Mesendoderm (in vitro differentiated cells): ENCODE measurements at regions not wholly inside any gene's neighbourhood (a gene's known extent, or its start where the extent isn't known, plus 50 kb on each side); places are given as distances from the start of the nearest gene placed in this dataset.

Source experiments
- DNase-seq: peaks from one replicate; pipeline ENCODE4 v3.0.0; 2013
- H2AK5ac ChIP-seq: 2 replicates; pipeline ENCODE4 v1.6.1; 2013; ENCODE audit warnings: low read length, inconsistent platforms
- H2BK120ac ChIP-seq: 2 replicates; pipeline ENCODE4 v1.6.1; 2013; ENCODE audit warnings: low read depth, mild to moderate bottlenecking, low read length, moderate library complexity, mixed read lengths
- H2BK15ac ChIP-seq: replicated peaks from 2 replicates; pipeline ENCODE4 v1.6.1; 2013; ENCODE audit warnings: low read depth, mild to moderate bottlenecking, moderate library complexity
- H2BK5ac ChIP-seq: 2 replicates; pipeline ENCODE4 v1.6.1; 2013; ENCODE audit warnings: low read length, inconsistent platforms
- H3K18ac ChIP-seq: 2 replicates; pipeline ENCODE4 v1.6.1; 2013; ENCODE audit warnings: mild to moderate bottlenecking, low read length, mixed read lengths
- H3K23ac ChIP-seq: one replicate; pipeline ENCODE4 v1.6.1; 2013; ENCODE audit warnings: low read length
- H3K27ac ChIP-seq: 2 replicates; pipeline ENCODE4 v1.5.1; 2013; ENCODE audit warnings: low read depth, mild to moderate bottlenecking, inconsistent platforms, low read length, moderate library complexity
- H3K27me3 ChIP-seq: 2 replicates; pipeline ENCODE4 v1.6.1; 2013; ENCODE audit warnings: low read length, control low read depth, mild to moderate bottlenecking, inconsistent platforms; ENCODE audit not compliant: insufficient read depth, poor library complexity
- H3K36me3 ChIP-seq: 2 replicates; pipeline ENCODE4 v1.6.1; 2013; ENCODE audit warnings: low read length, inconsistent platforms; ENCODE audit not compliant: control insufficient read depth, insufficient read depth
- H3K4ac ChIP-seq: one replicate; pipeline ENCODE4 v1.6.1; 2013; ENCODE audit warnings: low read depth, mild to moderate bottlenecking, low read length, moderate library complexity
- H3K4me1 ChIP-seq: 2 replicates; pipeline ENCODE4 v1.6.1; 2013; ENCODE audit warnings: low read depth, low read length, inconsistent platforms; ENCODE audit not compliant: control insufficient read depth
- H3K4me2 ChIP-seq: 2 replicates; pipeline ENCODE4 v1.6.1; 2013; ENCODE audit warnings: low read length
- H3K4me3 ChIP-seq: 2 replicates; pipeline ENCODE4 v1.5.1; 2013; ENCODE audit warnings: mild to moderate bottlenecking, low read length
- H3K56ac ChIP-seq: one replicate; pipeline ENCODE4 v1.6.1; 2013; ENCODE audit warnings: low read length
- H3K79me1 ChIP-seq: 2 replicates; pipeline ENCODE4 v1.6.1; 2013; ENCODE audit warnings: low read length, inconsistent platforms
- H3K79me2 ChIP-seq: 2 replicates; pipeline ENCODE4 v1.6.1; 2013; ENCODE audit warnings: mild to moderate bottlenecking, low read length; ENCODE audit not compliant: control insufficient read depth, insufficient read depth
- H3K9ac ChIP-seq: 2 replicates; pipeline ENCODE4 v1.6.1; 2013; ENCODE audit warnings: low read length, inconsistent platforms
- H4K5ac ChIP-seq: one replicate; pipeline ENCODE4 v1.6.1; 2013; ENCODE audit warnings: low read length
- H4K8ac ChIP-seq: one replicate; pipeline ENCODE4 v1.6.1; 2013; ENCODE audit warnings: low read depth, mild to moderate bottlenecking, control low read depth, low read length, moderate library complexity
- WGBS: extraction: QIAGEN DNeasy Blood & Tissue Kit; methylation state at CpG from one replicate; pipeline ENCODE4 v1.1.7; 2013; ENCODE audit warnings: low lambda C conversion rate, missing lambda C conversion rate; ENCODE audit not compliant: insufficient coverage; ENCODE audit errors: extremely low coverage; 5-methylcytosine and 5-hydroxymethylcytosine counted together

DNA sequence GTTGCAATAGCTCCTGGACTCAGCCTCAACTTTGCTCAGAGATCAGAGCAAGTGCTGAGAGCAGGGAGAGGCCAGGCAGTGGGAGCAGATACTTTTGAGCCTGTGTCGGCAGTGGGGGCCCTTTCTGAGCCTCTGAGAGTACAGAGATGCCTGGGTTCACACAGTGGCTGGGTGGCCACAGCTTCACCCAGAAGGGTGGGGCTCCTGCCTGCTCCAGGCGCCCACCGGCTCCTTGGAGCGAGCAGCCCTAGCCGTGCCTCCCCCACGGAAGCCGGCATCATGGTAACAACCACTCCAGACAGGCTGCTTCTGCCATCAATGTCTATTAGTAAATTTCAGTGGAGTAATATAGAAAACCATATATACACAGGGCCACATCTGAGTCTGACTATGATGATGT lies 619.2 kb upstream of the SETBP1 start:
- Histone ChIP-seq H3K27me3 (no peaks in the 10 kb centered on the region), H3K4me1 (no peaks in the 10 kb centered on the region), H3K36me3 (no peaks in the 10 kb centered on the region), H2BK15ac (no peak overlapping the region), H3K23ac (no peak overlapping the region), H3K4me2 (no peak overlapping the region), H3K18ac (no peak overlapping the region), H3K79me1 (no peaks in the 10 kb centered on the region), H2BK5ac (no peak overlapping the region), H3K56ac (no peak overlapping the region), H3K4ac (no peak overlapping the region), H2AK5ac (no peak overlapping the region), H3K79me2 (no peaks in the 10 kb centered on the region), H3K9ac (no peak overlapping the region), H3K27ac (no peak overlapping the region), H2BK120ac (no peak overlapping the region), H3K4me3 (no peak overlapping the region), H4K8ac (no peak overlapping the region), H4K5ac (no peak overlapping the region)
- no peak for DNase-seq
- no CpG with 5 or more reads among the region's 7 CpGs for WGBS

DNA sequence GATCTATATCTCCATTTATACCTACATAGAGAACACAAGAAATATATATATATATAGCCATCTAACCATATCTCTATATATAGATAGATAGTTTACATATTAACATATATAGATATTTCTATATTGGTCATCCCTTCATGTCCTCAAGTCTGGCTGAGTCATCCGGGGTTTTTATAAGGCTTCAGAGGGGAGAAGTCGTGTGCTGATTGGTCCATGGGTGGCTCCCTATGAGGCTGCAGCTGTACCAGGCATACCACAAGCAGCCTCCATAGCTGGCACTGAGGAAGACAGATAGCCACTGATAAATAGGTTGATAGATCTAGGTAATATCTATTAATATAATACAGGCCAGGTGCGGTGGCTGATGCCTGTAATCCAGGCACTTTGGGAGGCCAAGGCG lies 618.3 kb upstream of the SETBP1 start:
- Histone ChIP-seq H3K79me2 (no peaks in the 10 kb centered on the region), H3K36me3 (no peaks in the 10 kb centered on the region), H3K4me3 (no peak overlapping the region), H2BK5ac (no peak overlapping the region), H3K27ac (no peak overlapping the region), H4K5ac (no peak overlapping the region), H3K4me2 (no peak overlapping the region), H3K56ac (no peak overlapping the region), H3K79me1 (no peaks in the 10 kb centered on the region), H2BK15ac (no peak overlapping the region), H2AK5ac (no peak overlapping the region), H3K4ac (no peak overlapping the region), H4K8ac (no peak overlapping the region), H3K23ac (no peak overlapping the region), H3K18ac (no peak overlapping the region), H3K4me1 (no peaks in the 10 kb centered on the region), H3K27me3 (no peaks in the 10 kb centered on the region), H3K9ac (no peak overlapping the region), H2BK120ac (no peak overlapping the region)
- no CpG with 5 or more reads among the region's 4 CpGs for WGBS
- no peak for DNase-seq

DNA sequence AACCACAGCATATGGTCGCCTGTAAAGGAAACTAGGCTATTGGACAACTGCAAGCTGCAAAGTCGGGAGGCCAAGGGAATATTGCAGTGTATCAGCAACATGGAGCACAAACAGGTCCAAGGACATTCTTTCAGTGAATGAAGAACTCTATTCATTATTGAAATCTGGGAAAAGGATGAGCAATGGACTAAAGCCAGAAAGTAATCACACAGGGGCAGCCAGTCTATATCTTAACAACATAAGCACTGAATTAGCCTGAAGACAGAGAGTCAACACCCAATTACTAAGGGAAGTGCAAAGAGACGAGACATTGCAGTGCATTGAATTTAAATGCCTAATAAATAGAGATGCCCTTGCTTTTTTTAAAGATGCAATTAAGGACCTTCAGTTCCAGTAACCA lies 615.5 kb upstream of the SETBP1 start:
- WGBS = no CpG with 5 or more reads among the region's 3 CpGs
- Histone ChIP-seq H3K36me3 (no peaks in the 10 kb centered on the region), H3K4me2 (no peak overlapping the region), H3K18ac (no peak overlapping the region), H3K4me3 (no peak overlapping the region), H3K4ac (no peak overlapping the region), H3K27ac (no peak overlapping the region), H2AK5ac (no peak overlapping the region), H2BK5ac (no peak overlapping the region), H4K5ac (no peak overlapping the region), H2BK120ac (no peak overlapping the region), H4K8ac (no peak overlapping the region), H3K79me1 (no peaks in the 10 kb centered on the region), H3K79me2 (no peaks in the 10 kb centered on the region), H2BK15ac (no peak overlapping the region), H3K4me1 (no peaks in the 10 kb centered on the region), H3K56ac (no peak overlapping the region), H3K27me3 (no peaks in the 10 kb centered on the region), H3K9ac (no peak overlapping the region), H3K23ac (no peak overlapping the region)
- no peak for DNase-seq

DNA sequence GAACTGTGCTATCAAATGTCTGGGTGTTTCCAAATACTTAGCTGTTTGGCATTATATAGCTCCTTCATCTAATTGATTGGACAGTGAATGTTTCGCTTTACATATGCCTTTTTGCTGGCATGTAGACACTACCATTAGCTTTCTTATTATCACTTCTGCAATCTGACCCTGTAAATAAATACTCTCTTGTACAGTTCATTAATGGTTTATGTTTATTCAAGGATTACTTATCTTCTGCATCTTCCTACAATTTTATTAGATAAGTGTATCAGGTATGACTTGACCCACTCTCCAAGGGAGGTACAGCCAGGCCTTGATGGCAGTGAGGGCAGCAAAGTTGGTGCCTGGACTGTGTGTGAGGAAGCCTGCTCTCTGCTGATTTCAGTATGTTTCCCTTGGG lies 614.1 kb upstream of the SETBP1 start:
- H2BK120ac ChIP-seq = no peak overlapping the region
- DNase-seq = no peak
- H3K79me2 ChIP-seq = no peaks in the 10 kb centered on the region
- no peak overlapping the region for H2BK5ac ChIP-seq
- no peaks in the 10 kb centered on the region for H3K36me3 ChIP-seq
- no peak overlapping the region for H3K18ac ChIP-seq
- H3K23ac ChIP-seq = no peak overlapping the region
- no peak overlapping the region for H4K5ac ChIP-seq
- H3K4ac ChIP-seq = no peak overlapping the region
- no peak overlapping the region for H3K56ac ChIP-seq
- H3K9ac ChIP-seq = no peak overlapping the region
- no peak overlapping the region for H3K27ac ChIP-seq
- no peaks in the 10 kb centered on the region for H3K79me1 ChIP-seq
- no peak overlapping the region for H3K4me2 ChIP-seq
- H3K4me1 ChIP-seq = no peaks in the 10 kb centered on the region
- H4K8ac ChIP-seq = no peak overlapping the region
- no peak overlapping the region for H2BK15ac ChIP-seq
- no CpG with 5 or more reads among the region's 1 CpG for WGBS
- no peaks in the 10 kb centered on the region for H3K27me3 ChIP-seq
- no peak overlapping the region for H3K4me3 ChIP-seq
- no peak overlapping the region for H2AK5ac ChIP-seq

DNA sequence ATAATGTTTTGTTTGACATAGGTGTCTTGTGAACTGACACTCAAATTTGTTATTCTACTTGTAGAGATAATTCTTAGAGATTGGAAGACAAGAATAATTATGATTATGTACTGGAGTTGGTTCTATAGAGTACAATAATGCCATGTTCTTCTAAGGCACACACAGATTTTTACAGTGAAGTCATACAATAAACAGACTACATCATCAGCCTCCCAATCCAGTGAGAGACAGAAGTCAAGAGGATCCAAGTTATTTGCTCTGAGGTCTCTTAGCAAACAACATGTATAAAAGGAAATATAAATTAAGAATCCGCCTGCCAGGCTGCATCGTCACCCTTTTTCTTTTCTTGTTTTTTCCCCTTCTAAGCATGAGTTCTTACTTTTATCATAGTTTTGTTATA lies 613.5 kb upstream of the SETBP1 start:
- whole genome bisulfite sequencing = no CpG with 5 or more reads among the region's 2 CpGs
- no peak for DNase-seq
- Histone ChIP-seq H4K8ac (no peak overlapping the region), H3K4ac (no peak overlapping the region), H4K5ac (no peak overlapping the region), H3K27me3 (no peaks in the 10 kb centered on the region), H3K79me1 (no peaks in the 10 kb centered on the region), H3K79me2 (no peaks in the 10 kb centered on the region), H3K9ac (no peak overlapping the region), H2BK15ac (no peak overlapping the region), H3K4me1 (no peaks in the 10 kb centered on the region), H2BK5ac (no peak overlapping the region), H3K56ac (no peak overlapping the region), H3K18ac (no peak overlapping the region), H3K4me2 (no peak overlapping the region), H2AK5ac (no peak overlapping the region), H3K23ac (no peak overlapping the region), H2BK120ac (no peak overlapping the region), H3K36me3 (no peaks in the 10 kb centered on the region), H3K27ac (no peak overlapping the region), H3K4me3 (no peak overlapping the region)

DNA sequence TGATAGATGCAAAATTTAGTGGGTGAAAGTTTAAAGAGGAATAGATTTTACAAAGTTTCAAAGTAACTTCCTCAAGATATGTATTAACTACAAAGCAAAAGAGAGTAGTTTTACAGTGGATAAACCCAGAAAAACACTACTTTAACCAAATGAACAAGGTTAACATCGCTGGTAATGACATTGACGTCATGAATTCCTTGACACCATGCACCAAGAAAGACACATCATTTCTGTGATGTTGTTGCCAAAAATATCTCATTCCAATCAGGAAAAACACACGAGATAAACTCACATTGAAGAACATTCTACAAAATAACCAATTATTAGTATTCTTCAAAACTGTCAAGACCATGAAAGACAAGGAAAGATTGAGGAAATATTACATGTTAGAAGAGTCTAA lies 605.6 kb upstream of the SETBP1 start:
- Histone ChIP-seq H3K27me3 (no peaks in the 10 kb centered on the region), H2BK5ac (no peak overlapping the region), H4K5ac (no peak overlapping the region), H3K79me2 (no peaks in the 10 kb centered on the region), H3K23ac (no peak overlapping the region), H3K4me1 (no peaks in the 10 kb centered on the region), H2BK15ac (no peak overlapping the region), H3K79me1 (no peaks in the 10 kb centered on the region), H2AK5ac (no peak overlapping the region), H4K8ac (no peak overlapping the region), H2BK120ac (no peak overlapping the region), H3K27ac (no peak overlapping the region), H3K4me2 (no peak overlapping the region), H3K36me3 (no peaks in the 10 kb centered on the region), H3K4me3 (no peak overlapping the region), H3K9ac (no peak overlapping the region), H3K18ac (no peak overlapping the region), H3K56ac (no peak overlapping the region), H3K4ac (no peak overlapping the region)
- no peak for DNase-seq
- WGBS = no CpG with 5 or more reads among the region's 3 CpGs
